ENCODE measurements at regions not wholly inside any gene's neighbourhood (a gene's known extent, or its start where the extent isn't known, plus 50 kb on each side); places are given as distances from the start of the nearest gene placed in this dataset.
"Not testable (repeated sequence)": the region's sequence is repeated elsewhere in the genome, so short reads cannot be mapped to it uniquely, and the experiment has no call there.

- peak; percentile 79 for TF ChIP-seq CTCF (conservative IDR thresholded peaks at IDR 0.05)
- H3K27ac ChIP-seq, result not testable (repeated sequence)
Observed at GRCh38 chr4:132227857-132228165, 921.3 kb upstream of the PCDH10 start.

GRCh38 chr4:132228676-132229075, 920.4 kb upstream of the PCDH10 start:
- TF ChIP-seq CTCF (conservative IDR thresholded peaks at IDR 0.05), result no peak
- no peak overlapping the region for H3K27ac ChIP-seq

DNA sequence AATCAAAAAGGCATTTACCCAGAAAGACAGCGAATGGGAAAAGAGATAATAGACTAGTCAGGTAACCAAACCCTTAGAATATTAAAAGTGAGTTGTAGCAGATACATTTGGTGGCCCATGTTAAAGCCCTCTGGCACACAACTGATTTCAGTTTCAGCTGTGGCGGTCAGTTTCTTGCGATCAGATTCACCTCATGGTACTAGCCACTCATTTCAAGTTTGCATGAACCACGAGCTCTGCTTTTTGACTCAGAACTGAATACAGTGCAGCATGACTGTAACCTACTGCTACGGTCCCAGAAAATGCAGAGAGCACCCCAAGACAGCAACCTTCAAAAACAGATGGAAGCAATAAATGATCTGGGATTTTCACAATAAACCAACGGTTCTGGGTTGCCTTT, 919.1 kb upstream of the PCDH10 start:
- no peak overlapping the region for H3K27ac ChIP-seq
- TF ChIP-seq CTCF (conservative IDR thresholded peaks at IDR 0.05), result no peak

DNA sequence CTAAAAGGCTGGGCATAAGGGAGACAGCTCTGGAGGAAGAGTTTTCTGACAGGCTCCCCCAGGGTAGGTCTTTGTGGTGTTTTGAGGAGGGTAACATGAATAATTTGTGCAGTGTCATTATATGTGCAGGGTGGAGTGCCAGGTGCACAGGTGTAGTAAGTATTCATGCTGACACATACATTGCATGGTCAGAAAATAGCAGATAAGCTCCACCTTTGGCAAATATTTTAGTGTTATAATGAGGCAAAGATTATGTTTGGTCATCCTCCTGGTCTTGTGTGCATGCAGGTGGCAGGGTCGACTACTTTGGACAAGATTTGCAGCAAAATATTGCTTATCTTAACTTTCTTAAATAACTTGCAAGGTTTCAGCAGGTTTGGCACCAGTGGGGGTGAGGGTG, 910.4 kb upstream of the PCDH10 start:
- H3K27ac ChIP-seq, result no peak overlapping the region
- no peak for TF ChIP-seq CTCF (conservative IDR thresholded peaks at IDR 0.05)

DNA sequence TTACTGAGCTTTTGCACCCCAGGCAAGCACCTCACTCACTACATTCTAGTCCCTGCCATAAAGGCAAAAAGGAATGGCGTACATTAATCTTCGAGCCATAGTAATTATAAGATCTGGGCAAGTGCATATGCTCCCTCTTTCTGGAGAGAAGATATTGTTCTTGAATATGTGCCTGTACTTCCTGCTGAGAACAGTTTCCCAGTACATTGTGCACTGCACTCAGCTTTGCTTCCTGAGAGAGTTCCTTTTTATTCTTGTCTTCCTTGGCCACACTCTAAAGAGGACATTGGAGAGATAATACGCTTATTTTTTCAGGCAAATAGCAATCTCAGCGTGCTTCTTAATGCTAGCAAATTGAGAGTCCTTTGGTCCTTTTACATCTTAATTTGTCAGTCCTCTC, 909.0 kb upstream of the PCDH10 start:
- no peak for TF ChIP-seq CTCF (conservative IDR thresholded peaks at IDR 0.05)
- no peak overlapping the region for H3K27ac ChIP-seq

DNA sequence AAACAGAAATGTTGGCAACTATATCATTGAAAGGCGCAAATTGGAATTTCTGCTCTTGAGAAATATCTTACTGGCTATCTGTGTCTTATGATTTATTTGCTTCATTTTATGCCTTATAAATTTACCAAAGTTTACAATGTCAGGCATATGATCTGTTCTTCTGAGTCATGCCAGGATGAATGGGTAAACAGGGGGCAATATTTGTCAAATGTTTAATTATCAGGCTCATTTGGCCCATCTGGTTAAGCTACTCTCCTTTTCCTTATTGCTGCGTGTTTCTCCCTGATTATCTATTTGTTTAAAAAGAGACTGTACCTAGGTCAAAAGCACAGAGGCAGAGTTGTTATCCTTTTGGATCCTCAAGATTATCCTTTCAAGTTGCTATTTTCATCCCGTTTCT, 903.8 kb upstream of the PCDH10 start:
- no peak overlapping the region for H3K27ac ChIP-seq
- TF ChIP-seq CTCF (conservative IDR thresholded peaks at IDR 0.05), result no peak

DNA sequence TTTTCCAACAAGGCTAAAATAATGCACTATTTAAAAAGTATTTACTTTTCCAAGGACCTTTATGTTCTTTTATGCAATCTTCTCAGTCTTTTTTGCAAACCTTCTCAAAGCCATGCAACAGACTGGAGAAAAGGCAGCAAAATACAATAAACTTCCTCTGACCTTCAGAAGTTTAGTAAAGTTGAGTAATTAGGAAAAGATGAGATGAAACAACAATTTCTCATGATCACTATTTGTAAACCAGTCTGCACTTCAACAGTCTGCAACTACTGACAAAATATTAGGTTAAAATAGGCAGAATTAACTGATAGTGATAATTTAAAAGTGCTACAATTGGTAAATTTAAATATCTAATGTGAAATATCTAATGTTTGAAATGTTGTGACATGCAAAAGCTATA, 884.9 kb upstream of the PCDH10 start:
- H3K27ac ChIP-seq, result no peak overlapping the region
- no peak for TF ChIP-seq CTCF (conservative IDR thresholded peaks at IDR 0.05)

DNA sequence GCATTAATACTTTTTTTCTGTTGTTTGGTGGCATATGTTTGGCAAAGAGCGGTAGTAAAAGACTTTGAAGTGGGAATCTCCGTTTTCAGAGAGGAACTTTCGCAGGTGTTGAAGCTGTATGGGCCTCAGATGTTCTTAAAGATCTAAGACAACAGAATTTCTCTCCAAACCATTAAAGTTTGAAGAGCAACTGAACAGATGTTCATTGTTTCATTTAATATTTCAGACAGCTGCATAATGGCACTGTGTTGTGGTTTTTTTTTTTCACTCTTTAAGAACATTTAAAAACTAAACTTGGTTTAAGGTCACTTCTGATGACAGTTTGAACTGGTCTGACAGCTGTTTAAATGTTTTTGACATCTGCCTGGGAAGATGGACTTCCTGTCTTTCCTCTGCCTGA, 882.7 kb upstream of the PCDH10 start:
- TF ChIP-seq CTCF (conservative IDR thresholded peaks at IDR 0.05), result no peak
- no peak overlapping the region for H3K27ac ChIP-seq
